ENCODE measurements at regions not wholly inside any gene's neighbourhood (a gene's known extent, or its start where the extent isn't known, plus 50 kb on each side); places are given as distances from the start of the nearest gene placed in this dataset.

DNA sequence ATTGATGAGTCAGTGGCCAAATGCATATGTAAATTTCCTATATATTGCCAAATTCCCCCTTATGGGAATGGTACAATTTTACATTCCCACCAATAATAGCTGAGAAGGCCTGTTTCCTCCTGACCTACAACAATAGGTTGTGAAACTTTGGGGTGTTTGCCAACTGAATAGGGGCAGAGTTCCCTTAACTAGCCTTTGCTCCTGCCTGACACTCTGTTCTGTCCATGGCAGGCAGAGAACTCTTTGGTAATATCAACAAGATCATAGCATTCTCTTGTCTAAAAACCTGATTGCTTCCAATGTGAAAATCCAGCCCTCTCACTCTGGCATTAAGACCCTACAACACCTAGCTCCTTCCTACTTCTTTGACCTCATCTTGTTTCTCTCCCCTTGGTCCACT is 149.7 kb downstream of the HAPSTR1 start:
- Histone ChIP-seq H3K27ac (no peak overlapping the region), H3K4me3 (no peak overlapping the region), H3K9me3 (peaks cover 0 to 6% of the 10 kb centered on the region in 2 donors), H3K27me3 (no peaks in the 10 kb centered on the region), H3K36me3 (no peaks in the 10 kb centered on the region), H3K4me1 (no peaks in the 10 kb centered on the region)
- DNase-seq (ENCODE audit: low spot score) = no peak
- TF ChIP-seq, protein P1, sequence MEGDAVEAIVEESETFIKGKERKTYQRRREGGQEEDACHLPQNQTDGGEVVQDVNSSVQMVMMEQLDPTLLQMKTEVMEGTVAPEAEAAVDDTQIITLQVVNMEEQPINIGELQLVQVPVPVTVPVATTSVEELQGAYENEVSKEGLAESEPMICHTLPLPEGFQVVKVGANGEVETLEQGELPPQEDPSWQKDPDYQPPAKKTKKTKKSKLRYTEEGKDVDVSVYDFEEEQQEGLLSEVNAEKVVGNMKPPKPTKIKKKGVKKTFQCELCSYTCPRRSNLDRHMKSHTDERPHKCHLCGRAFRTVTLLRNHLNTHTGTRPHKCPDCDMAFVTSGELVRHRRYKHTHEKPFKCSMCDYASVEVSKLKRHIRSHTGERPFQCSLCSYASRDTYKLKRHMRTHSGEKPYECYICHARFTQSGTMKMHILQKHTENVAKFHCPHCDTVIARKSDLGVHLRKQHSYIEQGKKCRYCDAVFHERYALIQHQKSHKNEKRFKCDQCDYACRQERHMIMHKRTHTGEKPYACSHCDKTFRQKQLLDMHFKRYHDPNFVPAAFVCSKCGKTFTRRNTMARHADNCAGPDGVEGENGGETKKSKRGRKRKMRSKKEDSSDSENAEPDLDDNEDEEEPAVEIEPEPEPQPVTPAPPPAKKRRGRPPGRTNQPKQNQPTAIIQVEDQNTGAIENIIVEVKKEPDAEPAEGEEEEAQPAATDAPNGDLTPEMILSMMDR (IDR thresholded peaks at IDR 0.05) = no peak

DNA sequence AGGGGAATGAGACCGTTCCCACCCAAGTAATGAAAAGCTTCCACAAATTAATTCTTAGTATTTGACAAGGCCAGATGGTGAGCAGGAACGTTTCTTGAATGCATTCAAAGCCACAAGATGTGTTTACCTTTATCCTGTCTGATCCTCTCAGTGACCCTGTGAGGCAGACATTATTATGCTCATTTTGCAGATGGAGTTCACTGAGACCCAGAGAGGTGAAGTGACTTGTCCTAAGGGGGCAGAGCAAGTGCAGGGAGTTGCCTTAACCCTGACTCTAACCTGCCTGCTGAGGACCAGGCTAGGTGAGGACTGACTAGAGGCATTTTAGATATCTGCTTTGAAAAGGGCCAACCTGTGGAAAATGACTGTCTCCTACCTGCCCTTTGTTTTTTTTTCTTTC is 156.7 kb downstream of the HAPSTR1 start:
- H3K4me1 ChIP-seq = no peaks in the 10 kb centered on the region
- H3K4me3 ChIP-seq = no peak overlapping the region
- TF ChIP-seq, protein P1 (IDR thresholded peaks at IDR 0.05) = no peak

GRCh38 chr16:9249534-9249933 is 158.1 kb downstream of the HAPSTR1 start:
- Histone ChIP-seq H3K27ac (no peak overlapping the region), H3K4me1 (no peaks in the 10 kb centered on the region), H3K4me3 (no peak overlapping the region), H3K27me3 (no peaks in the 10 kb centered on the region), H3K9me3 (no peaks in the 10 kb centered on the region), H3K36me3 (no peaks in the 10 kb centered on the region)
- TF ChIP-seq, protein P1 (IDR thresholded peaks at IDR 0.05) = no peak
- DNase-seq (ENCODE audit: low spot score) = no peak

More for the DNA sequence above, 156.7 kb downstream of the HAPSTR1 start:
- H3K27ac ChIP-seq = no peak overlapping the region
- H3K27me3 ChIP-seq = no peaks in the 10 kb centered on the region
- H3K36me3 ChIP-seq = no peaks in the 10 kb centered on the region
- no peak for DNase-seq (ENCODE audit: low spot score)
- H3K9me3 ChIP-seq = no peaks in the 10 kb centered on the region

- TF ChIP-seq, protein P1 (IDR thresholded peaks at IDR 0.05) = no peak
These were observed 159.6 kb downstream of the HAPSTR1 start for GRCh38 chr16:9251026-9251425.

DNA sequence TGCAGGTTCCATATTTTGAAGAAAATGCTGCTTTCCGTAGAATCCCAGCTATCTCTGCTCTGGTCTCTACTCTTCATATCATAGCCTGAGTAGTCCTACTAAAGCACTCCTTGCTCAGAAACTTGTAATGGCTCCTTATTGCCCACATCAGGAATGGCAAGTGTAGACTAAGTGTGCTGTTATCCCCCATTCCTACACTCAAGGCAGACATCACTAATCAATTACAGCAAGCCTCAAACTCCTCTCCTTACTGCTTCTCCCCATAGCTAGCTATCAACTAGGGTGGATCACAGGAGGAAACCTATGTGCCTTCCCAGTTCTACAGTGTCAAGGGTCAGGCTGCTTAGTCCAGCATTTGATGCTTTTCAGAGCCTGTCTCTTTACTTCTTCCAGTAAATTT is 163.4 kb downstream of the HAPSTR1 start:
- H3K27ac ChIP-seq = no peak overlapping the region
- H3K9me3 ChIP-seq = no peaks in the 10 kb centered on the region
- H3K27me3 ChIP-seq = no peaks in the 10 kb centered on the region
- no peak for DNase-seq (ENCODE audit: low spot score)
- H3K4me1 ChIP-seq = no peaks in the 10 kb centered on the region
- no peaks in the 10 kb centered on the region for H3K36me3 ChIP-seq
- H3K4me3 ChIP-seq = no peak overlapping the region
- TF ChIP-seq, protein P1 (IDR thresholded peaks at IDR 0.05) = no peak

More at GRCh38 chr16:9251026-9251425, 159.6 kb downstream of the HAPSTR1 start:
- H3K27ac ChIP-seq = no peak overlapping the region
- no peaks in the 10 kb centered on the region for H3K27me3 ChIP-seq
- no peaks in the 10 kb centered on the region for H3K36me3 ChIP-seq
- H3K4me1 ChIP-seq = no peaks in the 10 kb centered on the region
- DNase-seq (ENCODE audit: low spot score) = no peak
- no peak overlapping the region for H3K4me3 ChIP-seq
- no peaks in the 10 kb centered on the region for H3K9me3 ChIP-seq

GRCh38 chr16:9256196-9256595 is 164.8 kb downstream of the HAPSTR1 start:
- Histone ChIP-seq H3K4me1 (peaks cover 0 to 6% of the 10 kb centered on the region in 2 donors), H3K36me3 (no peaks in the 10 kb centered on the region), H3K9me3 (no peaks in the 10 kb centered on the region), H3K4me3 (no peak overlapping the region), H3K27me3 (no peaks in the 10 kb centered on the region), H3K27ac (no peak overlapping the region)
- no peak for DNase-seq (ENCODE audit: low spot score)
- TF ChIP-seq, protein P1 (IDR thresholded peaks at IDR 0.05) = peak in 1 of 2 donors; percentile 49

All from right atrium auricular region (tissue), 2 donors.